ENCODE measurements at regions not wholly inside any gene's neighbourhood (a gene's known extent, or its start where the extent isn't known, plus 50 kb on each side); places are given as distances from the start of the nearest gene placed in this dataset.
"Not testable (repeated sequence)": the region's sequence is repeated elsewhere in the genome, so short reads cannot be mapped to it uniquely, and the experiment has no call there.

- not testable (repeated sequence) for H3K27me3 Mint-ChIP-seq, H3K4me3 Mint-ChIP-seq, H3K36me3 Mint-ChIP-seq, H3K27ac Mint-ChIP-seq
- H3K4me1 Mint-ChIP-seq, result peaks cover 18% of the 10 kb centered on the region
- peaks cover 12% of the 10 kb centered on the region for H3K9me3 Mint-ChIP-seq
These were observed 428.7 kb downstream of the LTN1 start for GRCh38 chr21:28563933-28564332.

- Mint-ChIP-seq H3K9me3 (peaks cover 12% of the 10 kb centered on the region), H3K4me3 (peak overlapping the region; percentile 1), H3K27ac (no peak overlapping the region), H3K4me1 (peaks cover 18% of the 10 kb centered on the region), H3K27me3 (no peaks in the 10 kb centered on the region), H3K36me3 (peaks cover 8% of the 10 kb centered on the region)
These were observed 430.9 kb downstream of the LTN1 start for GRCh38 chr21:28561772-28562171.

GRCh38 chr21:28554660-28555475 is 437.8 kb downstream of the LTN1 start:
- Mint-ChIP-seq H3K27ac (no peak overlapping the region), H3K9me3 (peaks cover 3% of the 10 kb centered on the region), H3K4me1 (no peaks in the 10 kb centered on the region), H3K4me3 (no peak overlapping the region), H3K36me3 (peaks cover 9% of the 10 kb centered on the region), H3K27me3 (no peaks in the 10 kb centered on the region)

- Mint-ChIP-seq H3K4me3 (no peak overlapping the region), H3K36me3 (peaks cover 7% of the 10 kb centered on the region), H3K4me1 (no peaks in the 10 kb centered on the region), H3K9me3 (no peaks in the 10 kb centered on the region), H3K27ac (no peak overlapping the region), H3K27me3 (no peaks in the 10 kb centered on the region)
These were observed 442.4 kb downstream of the LTN1 start for GRCh38 chr21:28550057-28550825.

GRCh38 chr21:28548291-28548690 is 444.4 kb downstream of the LTN1 start:
- Mint-ChIP-seq H3K9me3 (no peaks in the 10 kb centered on the region), H3K27ac (no peak overlapping the region), H3K27me3 (no peaks in the 10 kb centered on the region), H3K36me3 (peaks cover 6% of the 10 kb centered on the region), H3K4me3 (no peak overlapping the region), H3K4me1 (no peaks in the 10 kb centered on the region)

- H3K4me3 Mint-ChIP-seq, result no peak overlapping the region
- no peaks in the 10 kb centered on the region for H3K4me1 Mint-ChIP-seq
- H3K9me3 Mint-ChIP-seq, result no peaks in the 10 kb centered on the region
- H3K27me3 Mint-ChIP-seq, result no peaks in the 10 kb centered on the region
- no peak overlapping the region for H3K27ac Mint-ChIP-seq
- H3K36me3 Mint-ChIP-seq, result peaks cover 6% of the 10 kb centered on the region
These were observed 444.9 kb downstream of the LTN1 start for GRCh38 chr21:28547766-28548165.

GRCh38 chr21:28543975-28544374 is 448.7 kb downstream of the LTN1 start:
- no peak overlapping the region for H3K4me3 Mint-ChIP-seq
- H3K27ac Mint-ChIP-seq, result no peak overlapping the region
- H3K27me3 Mint-ChIP-seq, result peaks cover 1% of the 10 kb centered on the region
- H3K36me3 Mint-ChIP-seq, result peaks cover 6% of the 10 kb centered on the region
- no peaks in the 10 kb centered on the region for H3K4me1 Mint-ChIP-seq
- H3K9me3 Mint-ChIP-seq, result no peaks in the 10 kb centered on the region

- no peak overlapping the region for H3K4me3 Mint-ChIP-seq
- peaks cover 6% of the 10 kb centered on the region for H3K36me3 Mint-ChIP-seq
- no peaks in the 10 kb centered on the region for H3K9me3 Mint-ChIP-seq
- no peaks in the 10 kb centered on the region for H3K4me1 Mint-ChIP-seq
- peaks cover 5% of the 10 kb centered on the region for H3K27me3 Mint-ChIP-seq
- no peak overlapping the region for H3K27ac Mint-ChIP-seq
These were observed 451.1 kb downstream of the LTN1 start for GRCh38 chr21:28541371-28542112.

GRCh38 chr21:28540514-28540913 is 452.2 kb downstream of the LTN1 start:
- no peaks in the 10 kb centered on the region for H3K9me3 Mint-ChIP-seq
- H3K4me1 Mint-ChIP-seq, result no peaks in the 10 kb centered on the region
- peaks cover 5% of the 10 kb centered on the region for H3K27me3 Mint-ChIP-seq
- H3K36me3 Mint-ChIP-seq, result no peaks in the 10 kb centered on the region
- H3K27ac Mint-ChIP-seq, result no peak overlapping the region
- H3K4me3 Mint-ChIP-seq, result no peak overlapping the region

GRCh38 chr21:28539623-28539988 is 453.1 kb downstream of the LTN1 start:
- Mint-ChIP-seq H3K27ac (no peak overlapping the region), H3K9me3 (no peaks in the 10 kb centered on the region), H3K27me3 (peaks cover 12% of the 10 kb centered on the region), H3K36me3 (no peaks in the 10 kb centered on the region), H3K4me3 (no peak overlapping the region), H3K4me1 (no peaks in the 10 kb centered on the region)

- H3K4me3 Mint-ChIP-seq, result no peak overlapping the region
- H3K27ac Mint-ChIP-seq, result no peak overlapping the region
- no peaks in the 10 kb centered on the region for H3K36me3 Mint-ChIP-seq
- H3K9me3 Mint-ChIP-seq, result no peaks in the 10 kb centered on the region
- peaks cover 12% of the 10 kb centered on the region for H3K27me3 Mint-ChIP-seq
- H3K4me1 Mint-ChIP-seq, result no peaks in the 10 kb centered on the region
These were observed 453.6 kb downstream of the LTN1 start for GRCh38 chr21:28538987-28539622.

GRCh38 chr21:28537371-28538079 is 455.2 kb downstream of the LTN1 start:
- Mint-ChIP-seq H3K4me3 (no peak overlapping the region), H3K4me1 (no peaks in the 10 kb centered on the region), H3K9me3 (no peaks in the 10 kb centered on the region), H3K27me3 (peaks cover 22% of the 10 kb centered on the region), H3K27ac (no peak overlapping the region), H3K36me3 (no peaks in the 10 kb centered on the region)

GRCh38 chr21:28532446-28532845 is 460.2 kb downstream of the LTN1 start:
- no peaks in the 10 kb centered on the region for H3K36me3 Mint-ChIP-seq

GRCh38 chr21:28523367-28523766 is 469.3 kb downstream of the LTN1 start:
- H3K4me1 Mint-ChIP-seq, result no peaks in the 10 kb centered on the region
- no peaks in the 10 kb centered on the region for H3K36me3 Mint-ChIP-seq
- no peaks in the 10 kb centered on the region for H3K27me3 Mint-ChIP-seq
- H3K4me3 Mint-ChIP-seq, result no peak overlapping the region
- H3K27ac Mint-ChIP-seq, result no peak overlapping the region
- no peaks in the 10 kb centered on the region for H3K9me3 Mint-ChIP-seq

More at GRCh38 chr21:28532446-28532845, 460.2 kb downstream of the LTN1 start:
- Mint-ChIP-seq H3K27ac (no peak overlapping the region), H3K4me1 (no peaks in the 10 kb centered on the region), H3K27me3 (peaks cover 32% of the 10 kb centered on the region), H3K9me3 (peaks cover 7% of the 10 kb centered on the region), H3K4me3 (no peak overlapping the region)

All from activated naive CD4-positive, alpha-beta T cell treated with anti-CD3 and anti-CD28 coated beads, Interleukin-2, amount 50 U/mL, for 24 hours (primary cell).